ENCODE measurements at regions not wholly inside any gene's neighbourhood (a gene's known extent, or its start where the extent isn't known, plus 50 kb on each side); places are given as distances from the start of the nearest gene placed in this dataset.
A peak's percentile ranks its signal among the peaks of the same experiment; 100 is the strongest.
"Not testable (repeated sequence)": the region's sequence is repeated elsewhere in the genome, so short reads cannot be mapped to it uniquely, and the experiment has no call there.

DNA sequence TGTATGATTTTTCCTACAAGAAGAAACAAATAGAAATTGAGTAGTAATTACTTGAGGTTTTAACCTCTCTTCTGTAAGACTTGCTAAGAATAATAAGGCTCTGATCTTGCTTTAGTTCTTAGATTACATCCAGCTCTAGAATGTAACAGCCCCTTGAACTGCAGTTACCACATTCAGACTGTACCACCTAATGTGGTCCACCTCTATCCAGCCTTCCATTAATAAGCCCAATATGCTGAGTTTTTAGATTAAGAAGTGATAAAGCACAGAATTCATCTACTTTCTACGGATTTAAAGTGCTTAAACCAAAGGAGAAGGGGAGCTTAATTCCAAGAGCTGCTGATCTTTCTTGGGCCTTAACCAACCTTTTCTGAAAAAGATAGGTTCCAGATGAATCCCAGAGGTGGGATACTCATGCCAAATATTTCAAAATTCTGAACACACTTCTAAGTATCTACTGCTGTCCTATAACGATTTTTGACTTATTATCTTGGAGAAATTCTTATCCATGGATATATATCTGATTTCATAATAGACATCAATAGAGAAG is 131.5 kb downstream of the ZNF608 start:
- no peak for DNase-seq

DNA sequence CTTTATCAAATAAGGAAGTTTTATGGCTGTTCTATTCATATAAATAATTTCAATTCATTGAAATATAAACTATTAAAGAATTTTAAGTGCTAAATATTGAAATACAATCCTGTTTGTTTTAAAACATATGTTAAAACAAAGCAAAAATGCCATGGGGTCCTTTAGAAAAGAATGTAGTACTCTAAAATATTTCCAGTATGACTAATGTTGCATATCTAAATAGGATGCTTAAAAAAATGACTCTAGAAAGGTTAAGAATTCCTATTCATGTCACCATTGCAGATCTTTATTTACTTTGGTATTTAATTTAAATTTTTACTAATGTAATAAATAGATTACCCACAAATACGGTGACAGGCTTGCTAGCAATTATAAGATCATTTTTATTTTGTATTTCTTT is 132.3 kb downstream of the ZNF608 start:
- DNase-seq, result no peak

DNA sequence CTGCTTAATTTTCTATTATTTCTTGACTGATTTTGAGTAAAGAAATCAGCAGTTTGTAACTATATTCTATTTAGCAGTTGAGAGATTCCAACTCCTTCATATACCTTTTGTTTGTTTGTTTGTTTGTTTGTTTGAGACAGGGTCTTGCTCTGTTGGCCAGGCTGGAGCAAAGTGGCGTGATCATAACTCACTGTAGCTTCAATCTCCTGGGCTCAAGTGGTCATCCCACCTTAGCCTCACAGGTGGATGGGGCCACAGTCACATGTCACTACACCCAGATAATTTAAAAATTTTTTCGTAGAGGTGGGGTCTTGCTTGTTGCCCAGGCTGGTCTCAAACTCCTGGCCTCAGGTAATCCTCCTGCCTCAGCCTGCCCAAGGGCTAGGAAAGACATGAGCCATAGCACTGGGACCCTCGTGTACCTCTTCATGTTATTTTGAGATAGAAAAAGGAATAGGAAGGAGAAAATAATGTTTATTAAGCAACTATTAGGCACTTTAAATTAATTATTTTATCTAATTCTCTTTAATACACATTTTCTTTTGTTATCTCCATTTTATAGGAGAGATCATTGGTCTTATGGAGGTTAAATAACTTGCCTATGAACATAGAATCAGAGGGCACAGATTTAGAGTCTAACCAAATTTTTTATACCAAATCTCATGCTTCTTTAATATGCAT is 133.0 kb downstream of the ZNF608 start:
- DNase-seq, result no peak

DNA sequence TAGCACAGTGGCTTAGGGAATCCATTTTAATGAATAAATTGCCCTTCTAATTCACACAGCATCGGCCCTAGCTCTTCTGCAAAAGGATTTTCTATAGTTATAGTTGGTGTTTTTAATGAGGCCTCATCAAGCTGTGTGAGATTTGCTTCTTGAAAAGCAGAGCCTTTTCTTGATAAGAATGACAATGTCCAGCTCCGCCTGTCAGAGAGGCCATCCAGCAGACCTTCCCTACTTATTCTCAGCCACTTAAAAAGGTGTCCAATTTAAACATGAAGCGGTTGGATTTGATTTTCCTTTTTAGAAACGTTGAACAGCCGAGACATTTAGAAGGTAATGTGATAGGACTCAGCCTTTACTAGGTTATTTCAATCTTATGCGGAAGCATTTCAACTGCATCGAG is 134.4 kb downstream of the ZNF608 start:
- no peak for DNase-seq

DNA sequence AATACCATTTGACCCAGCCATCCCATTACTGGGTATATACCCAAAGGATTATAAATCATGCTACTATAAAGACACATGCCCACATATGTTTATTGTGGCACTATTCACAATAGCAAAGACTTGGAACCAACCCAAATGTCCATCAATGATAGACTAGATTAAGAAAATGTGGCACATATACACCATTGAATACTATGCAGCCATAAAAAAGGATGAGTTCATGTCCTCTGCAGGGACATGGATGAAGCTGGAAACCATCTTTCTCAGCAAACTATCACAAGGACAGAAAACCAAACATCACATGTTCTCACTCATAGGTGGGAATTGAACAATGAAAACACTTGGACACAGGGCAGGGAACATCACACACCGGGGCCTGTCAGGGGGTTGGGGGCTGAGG is 135.2 kb downstream of the ZNF608 start:
- DNase-seq, result not testable (repeated sequence)

DNA sequence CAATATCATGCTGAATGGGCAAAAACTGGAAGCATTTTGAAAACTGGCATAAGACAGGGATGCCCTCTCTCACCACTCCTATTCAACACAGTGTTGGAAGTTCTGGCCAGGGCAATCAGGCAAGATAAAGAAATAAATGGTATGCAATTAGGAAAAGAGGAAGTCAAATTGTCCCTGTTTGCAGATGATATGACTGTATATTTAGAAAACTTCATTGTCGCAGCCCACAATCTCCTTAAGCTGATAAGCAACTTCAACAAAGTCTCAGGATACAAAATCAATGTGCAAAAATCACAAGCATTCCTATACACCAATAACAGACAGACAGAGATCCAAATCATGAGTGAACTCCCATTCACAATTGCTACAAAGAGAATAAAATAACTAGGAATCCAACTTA is 136.8 kb downstream of the ZNF608 start:
- not testable (repeated sequence) for DNase-seq

DNA sequence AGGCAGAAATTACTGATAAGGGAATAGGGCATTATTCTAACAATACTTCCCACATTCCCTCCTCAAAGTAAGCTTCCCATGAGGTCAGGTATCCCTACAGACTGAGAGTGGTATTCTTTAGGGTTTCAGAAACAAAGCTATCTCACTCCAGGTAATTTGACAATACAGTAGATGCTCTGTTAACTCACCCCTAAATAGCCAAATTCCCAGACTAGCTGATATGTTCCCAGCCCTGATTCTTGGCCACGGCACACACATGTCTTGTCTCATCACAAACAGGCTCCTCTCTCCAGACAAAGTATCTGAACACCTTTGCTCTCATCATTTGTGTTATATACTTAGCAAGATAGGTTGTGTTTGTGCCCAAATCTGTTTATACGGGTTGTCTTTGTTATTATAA is 139.9 kb downstream of the ZNF608 start:
- DNase-seq, result no peak

DNA sequence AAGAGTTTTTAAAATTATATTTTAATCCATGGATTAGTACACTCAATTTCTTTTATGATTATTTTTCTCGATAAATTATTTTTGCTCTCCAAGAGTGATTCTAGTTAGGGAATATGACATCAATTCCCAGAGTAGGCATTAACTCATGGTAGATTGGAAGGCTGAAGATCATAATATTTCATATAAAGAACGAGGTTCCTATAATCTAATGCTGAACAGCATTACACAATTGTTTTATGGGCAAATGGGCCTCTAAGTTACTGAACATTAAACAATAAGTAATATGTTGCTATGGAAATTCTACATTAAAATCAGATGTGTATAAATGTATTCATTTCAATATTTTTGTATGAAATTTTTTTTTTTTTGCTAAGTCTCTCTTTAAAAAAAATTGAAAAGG is 140.3 kb downstream of the ZNF608 start:
- DNase-seq, result no peak

DNA sequence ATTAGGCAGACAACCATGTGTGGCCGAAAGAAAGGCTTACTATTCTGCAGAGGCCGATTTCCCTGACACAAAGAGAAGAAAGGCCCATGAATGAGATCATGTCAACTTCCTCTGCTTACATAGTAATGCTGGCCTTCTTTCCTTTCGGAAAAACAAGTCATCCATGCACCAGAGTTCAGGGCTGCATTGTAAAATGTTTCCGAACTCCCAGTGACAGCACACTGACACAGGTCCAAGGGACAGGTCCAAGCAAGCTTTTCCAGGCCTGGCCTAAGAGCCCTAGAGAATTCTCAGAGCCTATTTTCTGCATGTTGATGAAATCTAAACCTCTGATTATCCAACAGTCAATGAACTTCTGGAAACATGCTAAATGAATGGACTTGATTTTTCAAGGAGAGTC is 140.9 kb downstream of the ZNF608 start:
- DNase-seq, result peak; percentile 36

DNA sequence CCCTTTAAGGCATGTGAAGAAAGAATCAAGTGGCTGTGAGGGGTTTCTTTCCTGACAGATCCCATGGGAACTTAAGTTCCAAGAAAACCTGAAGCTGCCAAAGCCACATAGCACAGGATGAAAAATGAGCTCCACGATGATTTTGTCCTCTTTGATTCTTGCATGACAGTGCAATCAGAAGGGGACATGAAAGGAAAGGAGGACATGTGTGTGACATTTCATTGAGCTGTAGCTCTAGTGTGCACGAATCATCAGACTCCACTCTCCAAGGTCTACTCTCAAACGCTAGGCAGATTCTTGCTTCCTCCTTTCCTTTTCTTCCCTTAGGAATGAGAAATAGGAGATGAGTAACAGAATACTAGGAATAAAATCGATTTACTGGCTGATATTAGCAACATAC is 142.0 kb downstream of the ZNF608 start:
- DNase-seq, result no peak

DNA sequence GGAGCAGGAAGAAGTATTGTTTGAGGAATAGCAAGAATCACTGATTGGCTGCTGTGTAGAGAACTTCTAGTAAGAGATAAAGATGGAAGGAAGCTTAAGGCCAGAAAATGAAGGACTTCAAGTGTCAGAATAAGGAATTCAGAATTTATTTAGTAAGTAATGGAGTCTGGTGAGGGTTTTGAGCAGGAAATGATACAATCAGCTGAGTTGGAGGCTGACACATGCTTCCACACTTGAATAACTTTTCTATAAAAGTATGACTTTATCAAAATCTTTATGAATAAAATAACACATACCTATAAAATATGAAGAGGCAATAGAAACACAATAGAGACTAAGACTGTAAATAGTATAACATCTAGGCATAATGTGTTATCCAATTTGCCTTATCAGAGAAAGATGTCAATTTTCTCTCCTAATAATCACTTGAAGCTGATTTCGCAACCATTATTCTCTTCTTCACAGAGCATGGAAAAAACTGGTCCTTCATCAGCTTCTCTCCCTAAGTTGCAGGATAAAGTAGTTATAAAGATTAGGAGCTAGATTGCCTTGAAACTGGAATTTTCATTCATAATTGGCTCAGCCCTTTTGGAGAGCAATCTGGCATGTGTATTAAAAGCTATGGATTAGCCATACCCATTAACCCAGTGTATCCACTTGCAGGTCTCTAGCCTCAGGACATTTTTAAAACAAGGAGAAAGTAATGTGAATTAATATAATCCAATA is 143.4 kb downstream of the ZNF608 start:
- DNase-seq, result no peak

DNA sequence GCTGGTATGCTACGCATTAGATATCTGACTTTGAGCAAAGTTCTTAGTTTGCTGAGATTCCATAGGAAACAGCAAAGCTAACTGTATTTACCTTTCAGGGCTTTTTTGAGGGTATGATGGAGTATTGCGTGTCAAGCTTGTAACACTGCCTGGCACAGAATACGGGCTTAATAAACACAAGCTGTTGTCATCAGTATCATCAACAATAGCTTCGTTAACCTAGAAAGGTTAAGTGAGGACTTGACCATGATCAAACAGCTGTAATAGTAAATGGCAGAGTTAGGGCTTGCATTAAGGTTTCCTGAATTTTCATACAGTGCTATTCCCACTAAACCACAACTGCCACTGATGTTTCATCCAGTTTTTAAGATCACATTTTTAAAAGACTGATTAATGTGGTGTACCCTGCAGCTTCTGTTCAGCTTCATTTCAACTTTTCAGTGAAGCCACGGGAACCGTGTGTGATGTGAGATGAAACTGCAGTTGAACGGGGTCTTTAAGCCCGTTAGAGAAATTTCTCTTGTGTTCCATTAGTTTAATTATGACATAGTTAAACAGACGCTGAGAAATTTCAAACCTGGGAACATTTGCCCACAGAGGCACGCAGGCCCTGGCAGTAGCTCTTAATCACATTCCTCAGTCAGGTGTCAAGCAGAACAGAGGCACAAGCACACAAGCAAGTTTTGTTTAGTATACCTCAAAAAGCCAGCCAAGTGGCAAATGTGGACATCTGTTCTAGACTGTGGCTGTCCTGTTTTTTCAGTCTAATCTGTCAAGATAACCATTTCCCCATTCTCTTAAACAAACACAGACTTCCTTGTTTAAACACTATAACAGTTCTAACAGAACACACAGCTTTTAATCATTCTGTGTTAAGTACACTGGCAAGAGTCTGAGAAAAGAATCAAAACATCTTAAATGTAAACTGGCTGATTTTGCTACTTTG is 147.1 kb downstream of the ZNF608 start:
- peak; percentile 64 for DNase-seq

DNA sequence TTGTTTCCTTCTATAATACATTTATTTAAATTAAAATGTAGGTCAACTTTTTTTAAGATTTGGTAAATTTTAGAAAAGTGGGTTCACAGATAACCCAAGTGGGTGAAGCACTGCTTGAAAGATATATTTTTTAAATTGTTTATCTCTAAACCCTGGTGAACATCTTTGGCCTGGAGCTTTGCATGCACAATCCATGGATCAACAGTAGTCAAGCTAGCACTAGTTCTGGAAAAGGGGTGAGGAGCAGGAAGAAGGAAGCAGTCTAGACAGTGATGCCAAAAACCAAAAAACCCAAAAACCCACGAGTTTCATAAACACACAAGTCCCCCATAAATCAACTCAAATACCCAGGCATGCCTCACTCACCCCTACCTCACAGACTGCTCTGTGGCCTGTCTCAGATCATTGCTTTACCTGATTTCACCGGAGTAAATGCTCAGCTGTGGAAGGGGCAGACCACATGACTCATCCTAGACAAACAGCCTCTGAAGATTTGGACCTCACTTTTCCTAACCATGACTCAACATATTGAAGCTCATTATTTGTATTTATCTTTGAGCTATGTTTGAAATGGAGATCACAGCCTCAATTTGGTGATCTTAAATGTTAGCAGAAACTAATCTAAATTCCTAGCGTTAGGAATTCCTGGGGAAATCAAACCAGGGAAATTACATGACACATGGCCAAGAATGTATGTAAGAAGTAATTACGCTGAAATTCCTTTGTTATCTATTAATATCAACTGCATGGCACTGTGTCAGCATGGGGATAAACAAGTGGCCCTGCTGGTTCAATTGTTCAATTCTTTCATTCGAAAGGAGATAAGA is 149.6 kb downstream of the ZNF608 start:
- DNase-seq, result no peak

DNA sequence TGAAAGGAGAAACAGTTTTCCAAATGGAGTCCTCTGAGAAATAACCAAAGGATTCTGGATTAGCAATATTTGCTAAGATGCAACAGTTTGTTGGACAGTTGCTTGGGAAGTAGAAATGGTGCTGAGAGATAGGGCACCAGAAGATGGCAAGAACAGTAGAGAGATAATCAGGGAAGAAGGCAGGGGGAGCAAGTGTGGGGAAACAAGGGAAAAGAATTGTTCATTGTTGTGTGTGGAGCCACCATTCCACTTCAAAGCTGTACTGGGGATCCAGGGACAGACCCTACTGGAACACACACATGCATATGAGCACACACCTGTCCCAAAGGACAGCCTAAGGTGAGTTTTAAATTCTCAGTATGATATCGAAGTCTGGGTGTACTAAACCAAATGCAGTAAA is 152.5 kb downstream of the ZNF608 start:
- DNase-seq, result no peak

DNA sequence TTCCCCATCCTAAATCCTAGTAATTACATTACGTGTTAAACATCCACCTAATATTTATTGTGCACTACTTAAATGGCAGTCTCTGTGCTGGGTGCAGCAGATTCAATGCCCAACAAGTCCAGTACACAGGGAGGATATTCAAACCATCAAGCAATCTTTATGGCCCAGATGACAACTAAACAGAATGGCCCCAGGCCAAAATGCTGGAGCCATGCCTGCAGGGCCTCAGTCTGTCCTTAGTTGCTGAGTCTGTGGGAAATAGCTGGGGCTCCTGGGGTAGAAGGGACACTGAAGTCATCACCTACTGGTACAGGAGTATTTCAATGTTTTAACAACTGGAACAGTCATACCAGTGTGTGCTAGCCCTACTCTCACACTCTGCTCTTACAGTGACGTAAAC is 153.5 kb downstream of the ZNF608 start:
- DNase-seq, result no peak

DNA sequence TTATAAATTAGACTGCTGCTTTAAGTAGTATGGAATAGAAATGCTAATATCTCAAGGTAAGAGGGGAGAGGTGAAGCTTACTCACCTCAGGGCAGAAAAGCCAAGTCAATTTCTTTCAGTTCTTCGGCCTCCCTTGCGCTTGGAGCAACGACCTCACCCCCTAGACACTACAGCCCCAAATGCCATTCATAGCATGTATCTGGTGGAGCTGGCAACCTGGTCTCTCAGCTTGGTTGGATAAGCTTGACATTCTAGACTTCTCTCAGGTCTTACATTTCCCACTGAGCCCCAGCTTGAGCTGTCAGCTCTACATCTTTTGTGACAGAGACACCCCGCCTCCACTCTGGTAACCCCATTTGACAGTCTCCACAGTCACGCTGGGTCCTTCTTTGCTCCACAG is 154.9 kb downstream of the ZNF608 start:
- DNase-seq, result no peak

DNA sequence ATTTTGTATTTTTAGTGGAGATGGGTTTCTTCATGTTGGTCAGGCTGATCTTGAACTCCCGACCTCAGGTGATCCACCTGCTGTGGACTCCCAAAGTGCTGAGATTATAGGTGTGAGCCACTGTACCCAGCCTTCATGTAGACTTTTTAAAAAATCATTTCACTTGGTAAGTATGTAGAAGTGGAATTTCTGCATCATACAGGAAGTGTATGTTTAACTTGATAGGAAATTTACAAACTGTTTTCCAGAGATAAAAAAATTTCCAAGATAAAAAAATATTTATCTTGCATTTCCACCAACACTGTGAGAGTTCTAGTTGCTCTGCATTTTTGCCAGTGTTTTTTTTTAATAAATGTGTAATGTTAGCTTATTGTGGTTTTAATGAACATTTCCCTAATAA is 155.8 kb downstream of the ZNF608 start:
- DNase-seq, result no peak

DNA sequence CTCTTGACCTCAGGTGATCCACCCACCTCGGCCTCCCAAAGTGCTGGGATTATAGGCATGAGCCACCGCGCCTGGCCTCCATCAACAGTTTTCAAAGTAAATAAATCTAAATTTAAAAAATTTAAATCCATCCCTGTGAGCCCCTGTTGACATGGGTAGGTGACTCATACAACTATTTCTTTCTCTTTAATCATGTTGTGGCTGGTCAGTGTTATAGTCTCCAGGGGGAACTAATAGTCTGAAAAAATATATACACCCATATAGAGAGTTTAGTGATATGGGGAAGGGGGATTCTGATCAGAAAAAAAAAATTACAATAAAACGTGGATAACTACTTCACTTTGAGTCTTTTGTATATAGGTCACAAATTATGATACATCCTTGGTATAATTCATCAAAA is 159.2 kb downstream of the ZNF608 start:
- DNase-seq, result no peak

DNA sequence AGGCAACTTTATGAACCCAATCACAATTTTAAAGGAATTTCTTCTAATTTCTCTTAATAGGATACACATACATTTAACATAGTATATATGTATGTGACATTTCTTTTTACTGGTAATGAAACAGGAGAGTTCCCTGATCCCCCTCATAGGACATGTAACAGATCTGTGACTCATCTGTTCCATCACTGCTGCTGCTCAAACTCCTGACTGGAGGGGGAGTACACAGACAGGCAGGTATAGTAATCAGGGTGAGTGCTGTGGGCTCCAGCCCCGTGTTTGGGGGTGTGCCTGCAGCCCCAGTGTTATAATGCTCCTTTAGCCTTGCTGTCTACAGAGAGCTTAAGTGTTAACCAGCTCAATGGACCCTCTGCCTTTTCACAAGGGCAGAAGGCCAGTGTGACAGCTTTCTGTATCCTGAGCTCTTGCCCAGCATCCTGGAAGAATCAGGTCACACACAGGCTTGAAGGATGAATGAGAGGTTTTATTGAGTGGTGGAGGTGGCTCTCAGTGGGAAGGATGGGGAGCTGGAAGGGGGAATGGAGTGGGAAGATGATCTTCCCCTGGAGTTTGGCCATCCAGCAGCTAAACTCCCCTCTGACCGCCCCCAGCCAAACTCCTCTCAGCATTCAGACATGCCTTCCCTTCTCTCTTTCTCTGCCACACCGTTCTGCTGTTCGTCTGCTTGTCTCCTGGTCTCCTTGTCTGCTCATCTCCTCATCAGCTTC is 161.3 kb downstream of the ZNF608 start:
- DNase-seq, result no peak

DNA sequence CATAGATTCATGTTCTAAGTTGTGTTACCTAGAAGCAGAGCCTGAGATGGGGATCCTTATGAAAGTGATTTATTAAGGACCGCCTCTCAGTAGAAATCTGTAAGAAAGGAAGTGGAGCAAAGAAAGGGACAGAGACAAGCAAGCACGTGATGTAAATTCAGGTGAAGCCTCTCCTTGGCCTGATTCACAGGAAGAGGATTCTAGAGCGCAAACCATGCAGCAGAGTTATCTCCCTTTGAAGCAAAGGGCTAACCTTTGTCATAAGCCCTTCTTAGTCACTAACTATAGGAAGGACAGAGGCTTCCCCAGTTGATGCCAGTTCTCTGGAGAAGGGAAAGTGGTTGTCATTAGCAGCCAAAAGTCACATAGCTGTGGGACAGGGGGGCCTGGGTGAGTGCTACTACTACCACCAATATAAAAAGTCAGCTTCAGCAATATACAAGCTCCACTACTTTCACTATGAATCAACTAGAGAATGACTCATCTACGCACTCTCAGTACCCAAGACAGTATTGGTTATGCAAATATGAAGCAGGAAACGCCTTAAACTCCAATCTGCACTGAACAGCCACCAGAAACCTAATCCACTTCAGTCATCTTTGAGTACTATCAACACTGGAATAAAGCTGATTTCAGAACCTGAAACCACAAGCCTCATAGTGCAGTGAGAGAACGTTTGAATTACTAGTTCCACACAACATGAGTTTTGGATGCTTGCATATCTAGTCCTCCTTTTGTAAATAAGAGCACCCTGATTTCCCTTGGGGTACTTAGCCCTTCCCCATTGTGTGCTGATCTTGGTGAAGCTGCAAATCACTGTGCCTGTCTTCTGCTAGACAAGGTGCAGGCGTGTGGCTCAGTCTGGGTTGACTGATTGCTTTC is 162.7 kb downstream of the ZNF608 start:
- peak; percentile 75 for DNase-seq

DNA sequence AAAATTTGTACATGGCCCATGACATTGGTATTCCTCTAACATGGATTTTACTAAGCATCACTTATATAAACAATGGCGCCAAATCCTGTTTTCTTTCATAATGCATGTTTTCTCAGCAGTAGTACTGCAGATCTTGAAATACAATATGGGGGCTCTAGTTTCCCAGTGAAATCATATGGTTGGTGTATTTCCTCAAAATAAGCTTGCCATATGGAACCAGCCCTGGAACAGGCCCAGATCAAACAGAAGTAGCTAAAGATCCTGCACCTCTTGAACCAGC is 163.9 kb downstream of the ZNF608 start:
- no peak for DNase-seq
